Brain microvascular endothelial cell (primary cell): ENCODE measurements at regions not wholly inside any gene's neighbourhood (a gene's known extent, or its start where the extent isn't known, plus 50 kb on each side); places are given as distances from the start of the nearest gene placed in this dataset.
A peak's percentile ranks its signal among the peaks of the same experiment; 100 is the strongest.

ENCODE experiments used
- DNase-seq: peaks from one replicate; pipeline ENCODE4 v3.0.0-alpha.2; 2020
- H3K27ac ChIP-seq: fragments of 250-450 bp; sonication (Bioruptor Pico); 2 replicates; pipeline ENCODE4 v1.5.1; 2020; ENCODE audit warnings: mild to moderate bottlenecking, moderate library complexity
- H3K27me3 ChIP-seq: fragments of 250-450 bp; sonication (Bioruptor Pico); replicated peaks from 2 replicates; pipeline ENCODE4 v1.5.1; 2020; ENCODE audit warnings: mild to moderate bottlenecking
- H3K36me3 ChIP-seq: fragments of 250-450 bp; sonication (Bioruptor Pico); replicated peaks from 2 replicates; pipeline ENCODE4 v1.5.1; 2020; ENCODE audit warnings: mild to moderate bottlenecking
- H3K4me3 ChIP-seq: 2 replicates; pipeline ENCODE4 v1.5.1; 2011; ENCODE audit warnings: low read depth, mild to moderate bottlenecking, control low read depth, low read length, moderate library complexity
- in situ Hi-C: cut with HindIII; loops from 2 replicates; pipeline ENCODE4 v1.10.0; 2017; ENCODE audit warnings: low sequenced_read_pairs, low pct_ligation_motif_present
- TF ChIP-seq, protein P1 (sequence below): IDR thresholded peaks from 2 replicates; pipeline ENCODE4 v1.5.1; 2011; ENCODE audit warnings: low read depth, mild to moderate bottlenecking, moderate library complexity, low read length, control low read depth, inconsistent platforms; ENCODE audit errors: missing control alignments

DNA sequence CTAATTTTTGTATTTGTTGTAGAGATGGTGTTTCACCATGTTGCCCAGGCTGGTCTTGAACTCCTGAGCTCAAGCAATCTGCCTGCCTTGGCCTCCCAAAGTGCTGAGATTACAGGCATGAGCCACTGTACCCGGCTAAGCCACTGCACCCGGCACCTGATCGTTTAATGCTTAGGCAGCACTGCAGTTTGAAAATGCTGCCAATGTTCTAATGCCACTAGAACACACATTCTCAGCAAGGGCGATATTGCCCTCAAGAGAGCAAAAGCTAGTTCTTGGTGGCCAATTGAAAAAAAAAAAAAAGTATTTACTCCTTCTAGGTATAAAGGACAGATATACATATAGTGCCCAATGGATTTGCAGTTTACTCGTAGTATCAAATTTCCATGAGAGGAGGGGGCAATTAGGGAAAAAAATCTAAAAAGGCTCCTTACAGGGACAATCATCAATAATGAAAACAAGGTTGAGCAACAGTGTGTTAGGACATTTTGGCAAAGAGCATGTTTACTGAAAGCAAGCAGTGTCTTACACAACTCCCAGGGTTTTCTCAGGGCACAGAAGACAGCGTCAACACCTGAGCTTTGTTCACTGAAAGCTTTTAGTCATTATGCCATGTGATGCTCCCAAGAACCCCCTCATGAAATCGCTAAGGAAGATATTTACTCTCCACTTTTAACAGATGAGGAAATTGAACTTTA, 199.9 kb upstream of the PKDCC start:
- TF ChIP-seq, protein P1, sequence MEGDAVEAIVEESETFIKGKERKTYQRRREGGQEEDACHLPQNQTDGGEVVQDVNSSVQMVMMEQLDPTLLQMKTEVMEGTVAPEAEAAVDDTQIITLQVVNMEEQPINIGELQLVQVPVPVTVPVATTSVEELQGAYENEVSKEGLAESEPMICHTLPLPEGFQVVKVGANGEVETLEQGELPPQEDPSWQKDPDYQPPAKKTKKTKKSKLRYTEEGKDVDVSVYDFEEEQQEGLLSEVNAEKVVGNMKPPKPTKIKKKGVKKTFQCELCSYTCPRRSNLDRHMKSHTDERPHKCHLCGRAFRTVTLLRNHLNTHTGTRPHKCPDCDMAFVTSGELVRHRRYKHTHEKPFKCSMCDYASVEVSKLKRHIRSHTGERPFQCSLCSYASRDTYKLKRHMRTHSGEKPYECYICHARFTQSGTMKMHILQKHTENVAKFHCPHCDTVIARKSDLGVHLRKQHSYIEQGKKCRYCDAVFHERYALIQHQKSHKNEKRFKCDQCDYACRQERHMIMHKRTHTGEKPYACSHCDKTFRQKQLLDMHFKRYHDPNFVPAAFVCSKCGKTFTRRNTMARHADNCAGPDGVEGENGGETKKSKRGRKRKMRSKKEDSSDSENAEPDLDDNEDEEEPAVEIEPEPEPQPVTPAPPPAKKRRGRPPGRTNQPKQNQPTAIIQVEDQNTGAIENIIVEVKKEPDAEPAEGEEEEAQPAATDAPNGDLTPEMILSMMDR: no peak
- DNase-seq: no peak
- H3K36me3 ChIP-seq: no peaks in the 10 kb centered on the region
- in situ Hi-C loops: no loop called here
- H3K27me3 ChIP-seq: peaks cover 9% of the 10 kb centered on the region
- no peak overlapping the region for H3K27ac ChIP-seq
- no peak overlapping the region for H3K4me3 ChIP-seq

DNA sequence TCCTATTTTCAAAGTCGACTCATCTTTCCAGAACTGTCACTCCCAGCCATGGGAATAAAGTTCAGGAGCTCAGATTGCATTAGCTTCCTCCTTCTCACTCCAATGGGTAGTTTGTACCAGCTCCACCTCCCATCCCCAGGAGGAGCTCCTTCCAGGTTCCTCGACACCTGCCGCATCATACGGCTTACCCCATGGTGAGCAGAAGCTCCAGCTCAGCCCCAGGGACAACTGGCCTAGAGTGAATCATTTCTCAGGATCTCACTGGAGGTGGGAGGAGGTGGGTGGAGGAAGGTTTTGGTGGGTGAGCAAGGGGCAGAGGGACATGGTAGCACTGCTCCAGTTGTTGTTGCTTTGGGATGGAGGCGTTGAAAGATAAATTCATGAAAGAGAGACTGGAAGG, 196.3 kb upstream of the PKDCC start:
- H3K4me3 ChIP-seq: no peak overlapping the region
- no peaks in the 10 kb centered on the region for H3K36me3 ChIP-seq
- no peak overlapping the region for H3K27ac ChIP-seq
- no peak for DNase-seq
- TF ChIP-seq, protein P1: no peak
- peaks cover 6% of the 10 kb centered on the region for H3K27me3 ChIP-seq
- in situ Hi-C loops: loop anchor here (25.0 kb wide), 1 partner anchor 236 kb away; no protein-coding TSS in a partner anchor

DNA sequence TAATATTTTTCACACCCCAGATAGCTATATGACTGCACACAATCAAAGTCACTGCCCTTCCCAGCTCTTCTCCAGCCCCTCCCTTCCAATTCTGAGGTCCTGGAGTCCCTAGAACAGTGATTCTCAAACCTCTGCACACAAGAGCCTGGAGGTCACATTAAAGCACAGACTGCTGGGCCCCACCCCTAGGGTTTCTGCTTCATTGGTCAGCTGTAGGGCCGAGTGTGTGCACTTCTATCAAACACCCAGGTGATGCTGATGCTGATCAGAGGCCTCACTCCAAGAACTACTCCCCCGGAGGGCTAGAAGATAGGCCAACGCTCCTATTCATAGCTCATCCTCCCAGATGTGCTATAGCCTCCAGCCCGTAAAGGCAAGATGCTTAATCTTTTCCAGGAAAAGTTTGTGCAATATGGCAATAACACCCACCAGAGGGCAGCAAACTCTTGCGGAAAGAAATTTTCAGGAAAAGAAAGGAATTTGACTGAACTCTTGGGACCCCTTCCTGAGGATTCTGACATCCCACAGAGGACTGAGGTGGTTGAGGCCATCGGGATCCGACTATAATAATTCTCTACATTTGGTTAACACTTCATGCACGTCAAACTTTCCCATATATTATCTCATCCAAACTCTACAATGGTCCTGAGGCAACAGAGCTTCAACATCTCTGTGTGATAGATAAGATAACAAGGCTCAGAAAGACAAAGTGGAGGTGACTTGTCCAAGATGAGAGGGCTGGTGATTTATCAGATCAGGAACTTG, 194.2 kb upstream of the PKDCC start:
- in situ Hi-C loops: loop anchor here (25.0 kb wide), 1 partner anchor 234 kb away; no protein-coding TSS in a partner anchor
- no peak overlapping the region for H3K4me3 ChIP-seq
- H3K27ac ChIP-seq: no peak overlapping the region
- TF ChIP-seq, protein P1: peak; percentile 76
- DNase-seq: peak; percentile 23
- H3K27me3 ChIP-seq: no peaks in the 10 kb centered on the region
- H3K36me3 ChIP-seq: no peaks in the 10 kb centered on the region

DNA sequence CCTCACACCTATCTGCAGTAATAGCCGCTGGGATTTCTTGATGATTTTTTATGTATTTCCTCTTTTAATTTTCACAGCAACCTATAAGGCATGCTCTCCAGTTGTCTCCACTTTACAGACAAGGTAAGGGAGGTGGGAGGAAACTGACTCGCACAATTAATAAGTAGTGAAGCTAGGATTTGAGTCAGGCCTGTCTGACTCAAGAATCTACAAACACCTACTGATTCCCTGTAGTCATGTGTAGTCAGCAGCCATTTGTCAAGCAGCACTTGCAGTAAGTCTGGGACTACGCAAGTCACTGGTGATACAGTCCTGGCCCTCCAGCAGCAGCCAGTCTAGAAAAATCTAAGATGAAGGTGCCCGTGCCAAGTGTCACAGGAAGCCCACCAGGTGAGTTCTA, 193.6 kb upstream of the PKDCC start:
- DNase-seq: no peak
- TF ChIP-seq, protein P1: no peak
- in situ Hi-C loops: loop anchor here (25.0 kb wide), 1 partner anchor 233 kb away; no protein-coding TSS in a partner anchor
- Histone ChIP-seq H3K27ac (no peak overlapping the region), H3K4me3 (no peak overlapping the region), H3K27me3 (no peaks in the 10 kb centered on the region), H3K36me3 (no peaks in the 10 kb centered on the region)

DNA sequence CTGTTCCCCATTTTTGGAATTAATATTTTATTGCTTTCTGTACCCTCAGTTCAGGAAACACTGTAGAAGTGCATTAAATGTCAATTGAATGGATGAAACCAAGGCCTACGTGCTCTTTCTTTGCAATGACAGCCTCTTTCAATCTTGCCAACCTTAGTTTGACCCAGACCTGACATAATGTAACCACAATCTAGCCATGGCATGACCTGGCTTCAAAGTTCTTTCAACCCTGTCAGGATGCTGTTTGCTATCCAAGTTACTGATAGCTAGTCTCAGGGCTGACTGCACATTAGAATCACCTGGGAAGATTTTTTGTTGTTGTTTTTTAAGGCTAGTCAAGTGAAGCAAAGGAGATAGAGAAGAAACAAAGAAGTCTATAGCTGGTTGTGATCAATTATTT, 190.9 kb upstream of the PKDCC start:
- TF ChIP-seq, protein P1: no peak
- no peak for DNase-seq
- in situ Hi-C loops: loop anchor here (25.0 kb wide), 1 partner anchor 230 kb away; no protein-coding TSS in a partner anchor

More for the DNA sequence above, 190.9 kb upstream of the PKDCC start:
- no peaks in the 10 kb centered on the region for H3K36me3 ChIP-seq
- H3K27me3 ChIP-seq: no peaks in the 10 kb centered on the region
- H3K4me3 ChIP-seq: no peak overlapping the region
- no peak overlapping the region for H3K27ac ChIP-seq
